Activated CD4-positive, alpha-beta T cell treated with anti-CD3 and anti-CD28 coated beads, Interleukin-2, amount 50 U/mL, for 48 hours (primary cell): ENCODE measurements at regions not wholly inside any gene's neighbourhood (a gene's known extent, or its start where the extent isn't known, plus 50 kb on each side); places are given as distances from the start of the nearest gene placed in this dataset.

Experiments
- DNase-seq, 2 experiments: peaks; one replicate each; pipeline ENCODE4 v3.0.0-alpha.2; 2020

DNA sequence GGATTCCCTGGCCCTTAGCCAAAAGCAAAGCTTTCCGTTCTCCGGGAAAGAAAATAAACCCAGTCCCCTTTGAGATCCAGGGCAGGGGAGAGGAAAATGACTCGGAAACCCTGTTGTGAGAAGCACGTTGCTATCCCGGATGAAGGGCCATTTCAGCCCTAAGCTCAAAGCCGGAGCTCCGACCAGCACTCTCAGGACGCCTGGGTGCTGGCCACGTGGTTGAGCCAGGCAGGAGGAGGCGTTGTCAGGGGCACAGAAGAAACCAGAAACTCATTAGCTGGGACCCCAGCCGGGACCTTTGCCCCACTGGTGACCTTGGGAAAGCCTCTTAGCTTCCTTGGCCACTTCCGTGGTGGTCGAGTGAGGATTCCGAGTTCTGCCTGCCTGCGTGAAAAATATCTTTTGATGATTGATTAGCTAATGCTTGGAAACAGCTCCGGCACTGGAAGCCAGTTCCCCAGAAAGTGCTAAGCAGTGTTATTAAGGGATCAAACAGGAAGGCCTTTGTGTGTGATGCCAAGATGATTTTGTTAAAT is 57.6 kb upstream of the FZD10 start:
- no peak for DNase-seq

DNA sequence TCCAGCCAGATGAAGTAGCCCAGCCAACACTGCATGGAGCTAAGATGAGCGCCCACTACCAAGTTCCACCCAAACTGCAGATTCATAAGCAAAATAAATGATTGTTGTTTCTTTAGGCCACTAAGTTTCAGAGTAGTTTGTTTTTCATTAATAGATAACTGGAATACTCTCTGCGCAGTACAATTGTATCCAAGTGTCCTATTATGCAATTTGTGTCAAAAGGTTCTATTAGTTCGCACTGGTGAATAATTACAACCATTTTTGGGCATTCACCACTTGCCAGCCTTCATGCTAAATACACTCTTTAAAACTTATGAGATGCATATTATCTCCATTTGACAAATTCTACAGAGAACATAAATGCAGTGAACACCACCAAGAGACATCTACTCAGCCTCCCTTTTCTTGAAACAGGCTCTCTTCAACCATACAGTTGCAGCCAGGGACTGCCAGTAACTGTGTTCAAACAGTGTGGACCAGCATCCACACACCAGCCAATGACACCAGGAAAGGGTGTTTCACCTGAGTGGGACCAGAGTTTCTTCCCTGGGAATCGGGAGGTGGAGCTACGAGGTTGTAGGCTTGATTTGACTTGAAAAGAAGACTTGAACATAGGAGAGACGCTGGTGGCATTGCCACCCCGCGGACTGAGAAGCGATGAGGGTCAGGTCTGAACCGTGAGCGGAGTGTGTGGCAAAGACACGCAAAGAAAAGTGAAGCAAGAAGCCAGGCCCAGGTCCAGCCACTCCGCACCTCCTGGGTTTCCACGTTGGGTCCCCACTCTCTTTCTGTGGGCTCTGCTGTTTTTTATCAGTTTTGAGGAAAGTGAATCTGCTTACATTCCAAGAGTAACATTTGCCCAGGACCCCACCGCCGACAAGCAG is 53.0 kb upstream of the FZD10 start:
- no peak for DNase-seq

DNA sequence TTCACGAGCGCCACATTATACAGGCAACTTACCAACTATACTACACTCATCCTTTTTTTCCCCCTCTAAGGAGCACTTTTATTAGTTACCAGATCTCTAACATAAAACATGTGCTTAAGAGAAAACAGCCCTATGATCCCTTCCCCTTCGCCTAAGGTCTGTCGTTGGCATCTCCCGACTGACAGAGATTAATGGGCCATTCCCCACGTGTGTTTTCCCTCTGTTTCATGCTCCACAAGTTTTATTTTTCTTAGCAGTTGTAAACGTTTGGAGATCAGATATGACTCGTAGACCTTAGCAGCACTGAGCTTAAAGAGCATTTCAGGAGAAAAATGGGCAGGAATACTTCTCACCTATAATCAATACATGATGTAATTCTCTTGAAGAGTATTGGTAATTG is 51.4 kb upstream of the FZD10 start:
- no peak for DNase-seq

DNA sequence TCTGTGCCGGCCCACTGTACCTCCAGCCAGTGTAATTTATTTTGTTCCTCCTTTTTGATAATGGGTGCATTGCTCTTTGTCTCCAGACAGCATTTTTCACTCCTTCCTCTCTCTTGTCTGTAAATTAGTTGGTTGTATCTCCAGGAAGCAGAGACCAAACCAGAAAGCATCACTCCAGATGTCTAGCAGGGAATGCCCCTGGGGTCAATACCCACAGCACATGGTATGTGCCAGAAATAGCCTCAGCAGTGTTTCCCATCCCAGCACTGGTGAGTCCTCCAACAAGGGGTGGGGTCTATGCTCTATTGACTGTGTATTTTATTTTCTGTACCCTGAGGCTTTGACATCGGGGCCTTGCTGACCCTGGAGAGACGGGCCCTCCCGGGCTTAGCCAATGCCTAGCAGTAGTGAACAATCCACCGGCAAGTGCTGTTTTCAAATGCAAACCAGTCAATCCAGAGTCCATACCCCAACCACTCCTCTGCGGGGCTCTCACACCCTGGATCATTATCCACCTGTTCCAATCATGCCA is 50.2 kb upstream of the FZD10 start:
- DNase-seq: no peak
